Epithelial cell of proximal tubule (primary cell): ENCODE measurements at regions not wholly inside any gene's neighbourhood (a gene's known extent, or its start where the extent isn't known, plus 50 kb on each side); places are given as distances from the start of the nearest gene placed in this dataset.

ENCODE experiments used
- DNase-seq: peaks from one replicate; pipeline ENCODE4 v3.0.0-alpha.2; 2011; ENCODE audit warnings: low read depth
- H3K4me3 ChIP-seq: 2 replicates; pipeline ENCODE4 v1.5.1; 2011; ENCODE audit warnings: low read depth, mild to moderate bottlenecking, low read length
- TF ChIP-seq, protein P1 (sequence below): conservative IDR thresholded peaks from 2 replicates; pipeline ENCODE4 v1.5.1; 2012; ENCODE audit warnings: low read depth, mild to moderate bottlenecking, low read length

DNA sequence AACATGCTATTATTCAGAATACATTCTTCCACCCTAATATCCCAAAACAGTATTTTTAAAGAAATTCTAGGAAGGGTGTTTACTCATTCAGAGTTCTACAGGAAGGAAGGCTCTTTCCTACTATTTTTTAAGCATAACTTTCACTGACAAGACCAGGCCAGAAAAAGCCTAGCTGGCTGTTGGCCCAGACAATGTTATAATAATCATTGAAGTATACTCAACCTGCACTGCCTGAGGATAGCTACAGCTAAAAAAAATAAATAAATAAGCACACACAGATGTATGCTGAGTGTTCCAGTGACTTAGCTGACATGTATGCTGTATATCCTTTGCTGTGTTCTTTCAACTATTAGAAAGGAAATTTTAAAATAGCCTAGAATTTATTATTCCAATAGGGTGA is 145.8 kb upstream of the SPRY1 start:
- TF ChIP-seq, protein P1, sequence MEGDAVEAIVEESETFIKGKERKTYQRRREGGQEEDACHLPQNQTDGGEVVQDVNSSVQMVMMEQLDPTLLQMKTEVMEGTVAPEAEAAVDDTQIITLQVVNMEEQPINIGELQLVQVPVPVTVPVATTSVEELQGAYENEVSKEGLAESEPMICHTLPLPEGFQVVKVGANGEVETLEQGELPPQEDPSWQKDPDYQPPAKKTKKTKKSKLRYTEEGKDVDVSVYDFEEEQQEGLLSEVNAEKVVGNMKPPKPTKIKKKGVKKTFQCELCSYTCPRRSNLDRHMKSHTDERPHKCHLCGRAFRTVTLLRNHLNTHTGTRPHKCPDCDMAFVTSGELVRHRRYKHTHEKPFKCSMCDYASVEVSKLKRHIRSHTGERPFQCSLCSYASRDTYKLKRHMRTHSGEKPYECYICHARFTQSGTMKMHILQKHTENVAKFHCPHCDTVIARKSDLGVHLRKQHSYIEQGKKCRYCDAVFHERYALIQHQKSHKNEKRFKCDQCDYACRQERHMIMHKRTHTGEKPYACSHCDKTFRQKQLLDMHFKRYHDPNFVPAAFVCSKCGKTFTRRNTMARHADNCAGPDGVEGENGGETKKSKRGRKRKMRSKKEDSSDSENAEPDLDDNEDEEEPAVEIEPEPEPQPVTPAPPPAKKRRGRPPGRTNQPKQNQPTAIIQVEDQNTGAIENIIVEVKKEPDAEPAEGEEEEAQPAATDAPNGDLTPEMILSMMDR: no peak
- no peak for DNase-seq
- H3K4me3 ChIP-seq: no peak overlapping the region

DNA sequence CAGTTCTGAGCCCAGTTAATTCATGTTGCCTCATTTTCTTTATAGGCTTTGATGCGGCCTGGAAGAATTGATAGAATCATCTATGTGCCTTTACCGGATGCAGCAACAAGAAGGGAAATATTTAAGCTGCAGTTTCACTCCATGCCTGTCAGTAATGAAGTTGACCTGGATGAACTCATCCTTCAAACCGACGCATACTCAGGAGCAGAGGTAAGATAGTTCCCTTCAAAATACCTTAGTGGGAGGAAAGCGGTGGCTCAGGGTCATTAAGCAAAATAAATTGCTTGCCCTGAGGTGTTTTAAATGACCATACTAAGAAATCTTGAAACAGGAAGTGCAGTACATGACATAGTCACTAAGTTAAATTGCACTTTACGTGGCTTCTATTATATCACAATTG is 140.6 kb upstream of the SPRY1 start:
- TF ChIP-seq, protein P1: no peak
- no peak overlapping the region for H3K4me3 ChIP-seq
- DNase-seq: no peak

DNA sequence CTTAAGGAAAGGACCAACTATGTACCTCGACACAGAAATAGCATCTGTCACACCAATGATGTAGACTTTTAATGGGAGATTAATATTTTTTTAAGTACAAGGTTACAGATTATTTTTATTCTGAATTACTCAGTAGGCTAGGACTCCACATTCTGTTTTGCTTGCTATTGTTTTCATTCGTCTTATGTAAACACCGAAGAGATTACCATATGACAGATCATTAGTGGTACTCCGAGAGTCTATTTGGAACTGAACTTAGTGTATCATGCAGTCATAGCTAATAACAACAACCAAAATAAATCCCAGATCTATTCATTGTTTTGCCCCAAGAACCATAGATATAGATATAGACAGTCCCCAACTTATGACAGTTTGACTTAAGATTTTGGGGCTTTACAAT is 139.7 kb upstream of the SPRY1 start:
- TF ChIP-seq, protein P1: no peak

DNA sequence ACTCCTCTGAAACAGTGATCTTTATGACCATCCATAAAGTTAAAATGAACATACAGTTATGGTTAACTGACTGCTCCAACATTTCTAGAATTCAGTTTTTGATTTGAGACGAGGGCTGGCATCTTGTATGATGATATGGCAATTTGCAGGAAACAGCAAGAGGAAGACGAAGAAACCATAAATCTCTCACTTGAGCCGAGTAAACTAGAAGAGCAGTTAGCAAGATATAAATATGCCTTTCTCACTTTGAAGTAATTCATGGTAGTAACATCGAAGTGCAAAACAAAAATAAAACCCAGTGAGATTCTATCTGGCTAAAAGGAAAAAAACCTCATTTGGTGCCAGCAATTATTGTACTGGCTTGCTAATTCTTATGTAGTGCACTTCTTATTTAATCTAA is 139.0 kb upstream of the SPRY1 start:
- DNase-seq: no peak
- TF ChIP-seq, protein P1: no peak
- no peak overlapping the region for H3K4me3 ChIP-seq

More for the DNA sequence above, 139.7 kb upstream of the SPRY1 start:
- H3K4me3 ChIP-seq: no peak overlapping the region
- no peak for DNase-seq

DNA sequence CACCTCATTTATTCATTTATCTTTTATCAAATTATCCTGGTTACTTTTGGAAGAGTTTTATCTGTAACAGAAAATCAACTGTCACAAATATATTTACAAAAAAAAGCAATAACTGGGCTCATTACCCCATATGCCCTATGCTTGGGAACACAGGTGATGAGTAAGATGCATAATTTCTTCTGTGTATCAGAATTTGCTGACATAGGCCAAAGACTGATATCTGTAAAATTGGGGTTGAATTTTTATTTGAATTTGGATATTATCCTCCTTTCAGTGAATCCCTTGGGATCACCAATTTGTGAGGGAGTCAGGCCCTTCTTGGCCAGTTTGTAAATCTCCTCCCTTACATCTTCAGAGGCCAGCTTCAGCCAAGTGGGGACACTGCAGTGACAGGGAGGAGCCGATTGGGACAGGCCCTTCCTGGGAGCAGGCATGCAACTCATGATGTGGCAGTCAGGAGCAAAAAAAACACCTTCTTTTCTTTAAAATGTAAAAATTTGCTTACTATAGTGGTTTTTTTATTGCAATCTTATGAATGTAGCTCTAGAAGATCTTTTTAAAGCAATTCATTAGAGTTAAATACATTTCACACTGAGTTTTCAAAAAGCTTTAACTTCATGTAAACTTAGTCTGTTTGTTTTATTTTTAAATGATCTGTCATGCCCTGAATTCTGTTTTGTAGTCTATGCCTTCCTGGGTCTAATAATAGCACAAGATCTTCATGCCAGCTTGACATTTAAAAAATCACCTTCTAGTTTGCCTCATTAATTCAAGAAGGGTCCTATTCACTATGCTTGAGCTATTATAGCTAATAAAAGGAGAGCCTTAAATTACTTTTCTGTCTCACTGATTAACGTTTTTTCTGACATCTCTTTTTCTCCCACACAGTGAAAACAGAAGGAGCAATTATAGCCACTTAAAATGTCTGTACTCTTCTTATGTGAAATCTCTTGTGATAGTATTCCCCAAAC is 136.6 kb upstream of the SPRY1 start:
- TF ChIP-seq, protein P1: no peak
- no peak overlapping the region for H3K4me3 ChIP-seq
- DNase-seq: no peak

DNA sequence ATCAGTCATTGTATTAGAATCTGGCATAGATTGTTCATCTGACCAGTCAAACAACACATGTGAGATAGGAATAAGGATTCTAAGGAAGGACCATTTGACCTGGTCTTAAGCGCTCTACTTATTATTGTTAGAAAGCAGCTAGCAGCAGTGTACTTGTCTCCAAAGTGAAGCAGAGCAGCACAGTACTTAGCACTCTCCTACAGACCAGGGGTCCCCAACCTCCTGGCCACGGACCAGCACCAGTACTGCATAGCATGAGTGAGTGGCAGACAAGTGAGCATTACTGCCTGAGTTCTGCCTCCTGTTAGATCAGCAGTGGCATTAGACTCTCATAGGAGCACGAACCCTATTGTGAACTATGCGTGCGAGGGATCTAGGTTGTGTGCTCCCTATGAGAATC is 135.9 kb upstream of the SPRY1 start:
- TF ChIP-seq, protein P1: no peak
- DNase-seq: no peak
- no peak overlapping the region for H3K4me3 ChIP-seq

DNA sequence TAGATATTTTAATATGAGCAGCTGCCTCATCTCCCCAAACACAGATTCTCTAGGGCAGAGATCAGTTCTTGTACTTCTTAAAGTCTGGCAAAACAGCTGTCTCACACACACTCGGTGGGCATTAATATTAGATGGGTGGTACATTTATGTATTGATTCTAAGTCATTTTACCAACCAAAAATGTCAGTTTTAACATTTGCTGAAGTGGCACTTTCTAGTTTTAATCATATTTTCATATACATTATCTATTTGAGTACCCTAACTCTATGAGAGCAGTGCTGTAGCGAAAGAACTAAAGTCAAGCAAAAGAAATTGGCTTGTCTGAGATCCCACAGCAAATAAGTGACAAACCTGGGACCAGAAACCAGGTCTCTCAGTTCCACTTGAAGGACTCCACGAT is 134.5 kb upstream of the SPRY1 start:
- TF ChIP-seq, protein P1: no peak

More for the DNA sequence above, 134.5 kb upstream of the SPRY1 start:
- no peak overlapping the region for H3K4me3 ChIP-seq
- DNase-seq: no peak
